Neural progenitor cell (in vitro differentiated cells): ENCODE measurements at regions not wholly inside any gene's neighbourhood (a gene's known extent, or its start where the extent isn't known, plus 50 kb on each side); places are given as distances from the start of the nearest gene placed in this dataset.

ENCODE experiments used
- CTCF ChIP-seq: fragments of 200-600 bp; sonication (generic); IDR thresholded peaks from 2 replicates; pipeline ENCODE4 v1.5.1; 2017; ENCODE audit warnings: antibody characterized with exemption, mild to moderate bottlenecking
- EZH2 ChIP-seq: fragments of 200-600 bp; sonication (generic); IDR thresholded peaks from 2 replicates; pipeline ENCODE4 v1.6.1; 2017; ENCODE audit warnings: antibody characterized with exemption, mild to moderate bottlenecking, moderate library complexity

- TF ChIP-seq CTCF (no peak), EZH2 (no peak)
Observed at GRCh38 chr2:162945785-162946184, 107.2 kb upstream of the KCNH7 start.
